ENCODE measurements at regions not wholly inside any gene's neighbourhood (a gene's known extent, or its start where the extent isn't known, plus 50 kb on each side); places are given as distances from the start of the nearest gene placed in this dataset.

GRCh38 chr5:73375191-73375545 is 73.4 kb downstream of the FOXD1 start:
- no peak overlapping the region for H3K4me3 ChIP-seq (ENCODE audit: low read depth, low read length)
- TF ChIP-seq CTCF (IDR thresholded peaks at IDR 0.05; ENCODE audit: borderline replicate concordance, insufficient read depth, low read depth, low read length), result no peak

GRCh38 chr5:73374520-73375190 is 73.9 kb downstream of the FOXD1 start:
- no peak overlapping the region for H3K4me3 ChIP-seq (ENCODE audit: low read depth, low read length)
- no peak for TF ChIP-seq CTCF (IDR thresholded peaks at IDR 0.05; ENCODE audit: borderline replicate concordance, insufficient read depth, low read depth, low read length)

DNA sequence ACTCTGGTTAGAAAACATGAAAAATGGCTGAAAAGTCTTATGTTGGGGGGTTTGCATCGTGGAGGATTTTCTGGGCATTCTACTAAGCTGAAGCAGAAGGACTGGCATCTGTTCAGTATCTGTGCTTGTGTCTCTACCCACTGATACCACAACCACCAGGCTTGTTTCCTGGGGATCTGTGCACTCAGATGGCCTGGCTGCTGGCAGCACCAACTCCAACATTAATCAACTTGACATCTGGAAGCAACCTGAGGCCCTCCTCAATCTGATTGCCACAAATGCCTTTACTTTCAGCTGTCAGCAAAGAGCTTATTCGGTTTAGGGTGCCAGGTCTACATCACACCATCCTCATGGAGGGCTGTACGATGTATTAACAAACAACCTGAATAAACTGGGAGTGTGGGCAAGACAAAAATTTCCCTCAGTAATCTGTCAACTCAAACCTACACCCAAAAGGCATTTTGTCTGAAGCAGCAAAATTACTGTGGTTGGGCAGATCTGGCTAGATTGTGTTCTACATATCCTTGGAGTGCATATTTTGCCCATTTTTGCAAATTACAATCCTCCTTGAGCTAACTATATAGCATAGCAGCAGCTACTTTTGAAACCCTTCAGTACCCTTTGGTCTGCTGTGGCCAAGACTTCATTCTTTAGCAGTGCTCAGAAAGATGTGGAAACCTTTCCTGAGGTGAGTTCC is 74.6 kb downstream of the FOXD1 start:
- H3K4me3 ChIP-seq (ENCODE audit: low read depth, low read length), result no peak overlapping the region
- no peak for TF ChIP-seq CTCF (IDR thresholded peaks at IDR 0.05; ENCODE audit: borderline replicate concordance, insufficient read depth, low read depth, low read length)

DNA sequence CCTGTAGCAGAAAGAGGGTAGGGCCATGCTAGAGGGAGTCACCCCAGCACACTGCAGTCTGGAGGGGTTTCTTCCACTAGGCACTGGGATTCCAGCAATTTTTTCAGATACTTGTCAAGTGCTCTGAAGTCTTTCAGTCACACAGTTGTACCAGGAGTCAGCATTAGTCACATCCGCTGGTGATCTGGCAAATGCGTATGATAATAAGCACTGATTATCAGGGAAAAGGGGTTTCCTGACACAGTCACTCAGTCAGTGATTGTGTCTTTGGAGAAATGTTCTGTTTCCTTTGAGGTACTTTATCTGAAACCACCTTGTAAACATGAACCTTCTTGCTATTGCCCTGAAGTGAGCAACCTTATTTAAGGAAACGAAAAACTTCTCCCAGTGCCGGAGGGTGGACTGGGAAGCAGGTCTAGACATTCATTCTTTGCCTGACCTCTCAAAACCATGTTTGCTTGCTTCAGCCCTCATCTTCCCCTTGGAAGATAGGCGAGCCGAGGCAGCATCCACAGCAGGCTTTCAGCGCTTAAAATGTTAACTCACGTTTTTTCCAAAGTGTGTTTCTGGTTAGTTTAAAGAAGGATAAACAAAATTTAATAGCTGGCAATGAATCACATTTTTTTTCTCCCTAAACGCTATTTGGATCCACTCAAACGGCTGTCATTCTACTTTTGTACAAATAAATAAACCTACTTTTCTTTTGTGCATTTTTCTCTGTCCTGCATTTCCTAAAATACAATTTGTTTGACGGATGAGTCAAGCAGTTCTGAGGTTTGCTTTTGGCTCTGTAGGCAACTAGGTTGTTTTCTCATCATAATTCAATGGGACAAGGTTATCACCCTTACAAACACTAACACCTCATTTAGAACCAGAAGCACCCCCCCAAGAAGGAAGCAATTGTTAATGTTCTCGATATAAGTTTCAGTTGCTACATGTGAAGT is 77.7 kb downstream of the FOXD1 start:
- H3K4me3 ChIP-seq (ENCODE audit: low read depth, low read length), result no peak overlapping the region
- no peak for TF ChIP-seq CTCF (IDR thresholded peaks at IDR 0.05; ENCODE audit: borderline replicate concordance, insufficient read depth, low read depth, low read length)

DNA sequence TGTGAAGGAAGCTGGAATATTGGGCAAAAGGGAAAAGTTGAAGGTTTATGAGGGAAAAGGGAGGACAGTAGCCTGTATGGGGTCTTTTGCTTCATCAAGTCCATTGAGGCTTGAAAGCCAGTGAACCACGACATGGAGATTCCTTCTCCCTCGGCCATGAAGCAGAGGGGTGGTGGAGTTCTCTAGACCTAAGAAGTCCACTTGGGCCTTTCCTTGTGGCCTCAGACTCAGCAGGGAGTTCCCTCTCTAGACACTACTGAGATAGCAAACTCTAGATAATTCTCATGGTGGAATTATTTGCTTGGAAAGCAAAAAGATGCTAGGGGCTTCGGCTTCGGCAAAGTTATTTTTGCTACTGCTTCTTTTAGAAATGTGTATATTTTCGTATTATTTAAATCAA is 78.5 kb downstream of the FOXD1 start:
- H3K4me3 ChIP-seq (ENCODE audit: low read depth, low read length), result no peak overlapping the region
- no peak for TF ChIP-seq CTCF (IDR thresholded peaks at IDR 0.05; ENCODE audit: borderline replicate concordance, insufficient read depth, low read depth, low read length)

- TF ChIP-seq CTCF (IDR thresholded peaks at IDR 0.05; ENCODE audit: borderline replicate concordance, insufficient read depth, low read depth, low read length), result no peak
Observed at GRCh38 chr5:73369278-73369677, 79.3 kb downstream of the FOXD1 start.

More at GRCh38 chr5:73369278-73369677, 79.3 kb downstream of the FOXD1 start:
- no peak overlapping the region for H3K4me3 ChIP-seq (ENCODE audit: low read depth, low read length)
